ENCODE measurements at regions not wholly inside any gene's neighbourhood (a gene's known extent, or its start where the extent isn't known, plus 50 kb on each side); places are given as distances from the start of the nearest gene placed in this dataset.
"Not testable (repeated sequence)": the region's sequence is repeated elsewhere in the genome, so short reads cannot be mapped to it uniquely, and the experiment has no call there.

DNA sequence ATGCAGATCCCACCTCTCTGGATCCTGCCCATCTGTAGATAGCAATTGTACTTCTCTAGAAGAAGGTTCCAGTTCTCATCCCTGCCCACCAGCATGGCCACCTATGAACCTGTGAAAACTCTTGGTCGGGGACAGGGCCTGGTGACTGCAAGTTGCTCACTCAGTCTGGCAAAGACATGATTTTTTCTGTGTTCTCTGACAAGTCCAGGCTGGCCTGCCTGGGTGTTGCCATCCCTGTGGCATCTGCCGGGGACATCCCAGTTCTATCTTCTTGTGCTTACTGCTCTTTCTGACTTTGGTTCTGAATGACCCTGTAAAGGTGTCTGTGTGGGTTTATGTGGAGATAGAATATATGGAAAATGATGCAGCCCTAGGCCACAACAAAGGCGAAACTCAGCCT lies 545.8 kb downstream of the INSC start:
- DNase-seq (ENCODE audit: low spot score): no peak

GRCh38 chr11:15662285-15662684 lies 547.6 kb downstream of the INSC start:
- no peak for DNase-seq (ENCODE audit: low spot score)

- no peak for DNase-seq (ENCODE audit: low spot score)
These were observed 549.1 kb downstream of the INSC start for GRCh38 chr11:15663777-15664218.

DNA sequence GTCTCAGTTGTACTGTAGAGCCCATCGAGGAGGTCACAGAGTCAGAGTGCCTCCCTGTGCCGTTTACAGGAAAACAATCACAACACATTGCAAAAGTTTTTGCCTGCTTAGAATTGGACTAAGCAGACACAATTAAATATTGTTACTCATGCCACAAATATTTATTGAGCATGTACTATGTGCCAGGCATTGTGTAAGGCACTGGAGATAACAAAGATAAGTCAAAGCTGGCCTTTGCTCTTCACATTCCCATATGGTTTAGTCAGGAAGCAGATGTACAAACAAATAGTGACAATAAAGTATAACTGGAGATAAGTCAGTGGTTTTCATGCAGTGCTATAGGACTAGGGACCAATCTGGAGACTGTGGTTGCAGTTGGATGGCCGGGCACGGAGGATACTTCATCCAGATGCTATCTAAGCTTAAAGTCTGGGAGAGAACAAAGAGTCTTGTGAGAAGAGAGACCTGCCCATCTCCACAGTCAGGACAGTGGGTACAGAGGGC lies 550.7 kb downstream of the INSC start:
- DNase-seq (ENCODE audit: low spot score): peak; percentile 31

GRCh38 chr11:15667127-15667725 lies 552.5 kb downstream of the INSC start:
- DNase-seq (ENCODE audit: low spot score): no peak

DNA sequence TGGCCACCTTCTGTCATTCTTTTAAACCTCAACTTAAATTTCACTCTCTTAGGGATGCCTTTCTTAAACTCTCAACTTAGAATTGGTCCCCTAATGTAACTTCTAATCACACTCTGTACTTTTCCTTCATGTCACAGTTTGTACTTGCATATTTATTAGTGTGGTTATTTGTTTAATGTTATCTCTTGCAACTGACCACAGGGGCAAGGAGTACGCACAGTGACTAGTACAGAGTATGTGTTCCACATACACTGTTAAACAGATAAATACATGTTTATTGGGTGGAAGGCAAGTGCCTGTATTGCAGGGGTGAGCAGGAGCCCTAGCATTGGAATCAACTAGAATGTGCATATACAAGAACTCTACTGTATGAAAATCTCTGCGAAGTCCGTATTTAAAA lies 554.0 kb downstream of the INSC start:
- DNase-seq (ENCODE audit: low spot score): no peak

- DNase-seq (ENCODE audit: low spot score): no peak
These were observed 555.9 kb downstream of the INSC start for GRCh38 chr11:15670520-15671070.

DNA sequence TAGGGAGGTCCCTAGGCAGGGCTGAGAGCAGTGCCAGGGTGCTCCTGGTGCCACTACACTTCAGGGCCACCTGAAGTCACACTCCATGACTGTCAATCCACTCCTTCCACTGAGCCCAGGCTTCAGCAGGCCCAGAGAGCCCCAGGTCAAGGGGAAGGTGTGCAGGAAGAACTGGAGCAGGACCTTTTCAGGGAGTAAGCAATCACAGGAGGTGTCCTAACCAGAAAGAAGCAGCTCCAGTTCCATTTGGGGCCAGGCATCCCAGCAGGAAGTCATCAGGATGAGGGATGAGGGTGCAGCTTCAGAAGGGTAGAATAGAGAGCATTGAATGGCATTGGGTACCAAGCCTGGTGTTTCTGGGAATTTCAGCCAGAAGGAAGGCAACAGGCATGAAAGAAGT lies 556.5 kb downstream of the INSC start:
- DNase-seq (ENCODE audit: low spot score): no peak

DNA sequence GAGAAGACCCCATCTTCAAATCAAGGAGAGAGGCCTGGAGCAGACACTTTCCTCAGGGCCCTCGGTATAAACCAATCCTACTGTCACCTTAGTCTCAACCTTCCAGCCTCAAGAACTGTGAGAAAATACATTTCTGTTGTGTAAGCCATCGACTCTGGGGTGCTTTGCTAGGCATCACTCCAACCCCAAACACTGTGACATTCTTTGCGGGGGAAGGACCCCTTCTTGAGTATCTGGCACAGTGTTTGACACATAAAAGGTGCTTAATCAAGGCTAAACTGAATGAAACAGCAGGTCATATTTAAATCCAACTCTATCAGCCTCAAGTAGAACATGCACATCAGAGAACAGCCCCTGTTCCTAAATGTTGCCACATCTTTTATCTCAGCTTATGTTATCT lies 558.1 kb downstream of the INSC start:
- no peak for DNase-seq (ENCODE audit: low spot score)

DNA sequence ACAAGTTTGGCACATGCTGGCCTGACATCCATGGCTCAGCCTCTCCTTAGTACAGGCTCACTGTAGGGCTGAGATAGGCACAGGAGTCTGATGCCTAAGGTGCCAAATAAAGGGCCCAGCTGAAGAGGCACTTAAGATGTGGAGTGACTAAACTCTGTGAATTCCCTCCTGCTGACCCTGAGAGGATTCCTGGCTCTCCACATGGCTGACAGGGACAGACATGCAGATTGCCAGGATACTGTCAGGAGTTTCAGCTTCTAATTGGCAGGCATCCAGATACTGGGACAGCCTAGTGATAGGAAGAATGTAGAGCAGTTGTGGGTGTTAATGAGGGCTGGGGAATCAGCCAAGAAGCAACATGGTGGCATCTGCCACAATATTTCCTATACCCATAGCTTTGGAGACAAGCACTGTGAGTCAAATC lies 558.7 kb downstream of the INSC start:
- DNase-seq (ENCODE audit: low spot score): no peak

DNA sequence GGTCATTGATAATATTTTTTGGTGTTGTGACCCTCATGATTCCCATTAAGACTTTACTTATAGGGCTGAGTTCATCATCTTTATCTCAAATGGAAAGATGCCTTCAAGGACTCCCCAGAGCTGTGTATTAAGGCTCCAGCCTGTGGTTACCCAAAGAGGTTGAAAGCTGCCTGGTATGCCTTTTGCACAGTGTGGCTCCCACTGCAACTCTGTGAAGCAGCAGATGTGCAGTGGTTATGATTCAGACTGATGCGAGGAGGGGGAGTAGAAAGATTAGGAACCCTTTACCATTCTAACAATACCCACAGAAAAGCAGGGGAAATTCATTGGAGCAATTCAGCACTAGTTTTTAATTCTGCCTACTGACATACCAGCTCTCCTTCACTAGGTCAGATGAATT lies 560.0 kb downstream of the INSC start:
- DNase-seq (ENCODE audit: low spot score): no peak

DNA sequence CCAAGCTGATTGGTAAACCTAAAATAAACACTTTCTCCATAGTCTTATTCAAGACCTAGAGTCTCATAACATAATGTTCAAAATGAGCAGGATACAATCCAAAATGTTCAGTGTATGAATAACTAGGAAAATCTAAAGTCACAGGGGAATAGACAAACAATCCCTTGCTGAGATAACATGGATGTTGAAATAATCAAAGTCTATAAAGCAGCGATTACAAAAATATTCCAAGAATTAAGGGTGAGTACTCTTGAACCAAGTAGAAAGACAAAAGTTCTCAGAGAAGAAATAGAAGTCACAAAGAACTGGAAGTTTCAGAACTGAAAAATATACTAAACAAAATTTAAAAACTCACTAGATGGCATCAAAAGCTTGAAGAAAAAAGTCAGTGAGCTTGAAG lies 561.0 kb downstream of the INSC start:
- no peak for DNase-seq (ENCODE audit: low spot score)

GRCh38 chr11:15677181-15677580 lies 562.5 kb downstream of the INSC start:
- DNase-seq (ENCODE audit: low spot score): no peak

DNA sequence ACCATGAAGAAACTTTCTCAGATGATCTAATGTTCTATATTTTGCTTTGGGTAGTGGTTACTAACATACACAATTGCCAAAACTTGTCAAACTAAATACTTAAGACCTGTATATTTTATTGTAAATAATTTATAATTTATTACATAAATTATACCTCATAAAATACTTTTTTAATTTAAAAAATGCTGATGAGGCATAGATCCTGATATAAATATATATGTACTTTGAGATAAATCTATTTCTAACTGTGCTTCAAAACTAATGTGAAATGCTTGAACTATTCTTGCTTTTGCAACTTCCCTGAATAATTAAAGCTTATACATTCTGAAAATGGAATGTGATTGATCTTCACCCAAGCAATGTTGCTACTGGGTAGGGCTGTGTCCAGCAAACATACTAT lies 568.8 kb downstream of the INSC start:
- DNase-seq (ENCODE audit: low spot score): no peak

DNA sequence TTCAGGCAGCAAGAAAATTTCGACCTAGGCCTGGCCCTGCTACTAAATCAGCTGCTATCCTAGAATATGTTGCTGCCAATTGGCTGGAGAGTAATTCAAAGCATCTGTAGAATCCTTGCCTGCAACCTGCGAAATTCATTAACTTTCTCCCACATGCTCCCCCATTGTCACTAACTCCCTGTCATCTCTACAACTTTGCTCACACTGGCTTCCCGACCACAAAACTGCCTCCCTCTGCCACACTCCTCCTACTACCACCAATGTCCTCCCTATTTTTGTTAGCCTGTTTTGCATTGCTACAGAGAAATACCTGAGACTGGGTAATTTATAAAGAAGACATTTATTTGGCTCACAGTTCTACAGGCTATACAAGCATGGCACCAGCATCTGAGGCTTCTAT lies 570.6 kb downstream of the INSC start:
- DNase-seq (ENCODE audit: low spot score): no peak

- not testable (repeated sequence) for DNase-seq (ENCODE audit: low spot score)
These were observed 571.5 kb downstream of the INSC start for GRCh38 chr11:15686259-15686658.

DNA sequence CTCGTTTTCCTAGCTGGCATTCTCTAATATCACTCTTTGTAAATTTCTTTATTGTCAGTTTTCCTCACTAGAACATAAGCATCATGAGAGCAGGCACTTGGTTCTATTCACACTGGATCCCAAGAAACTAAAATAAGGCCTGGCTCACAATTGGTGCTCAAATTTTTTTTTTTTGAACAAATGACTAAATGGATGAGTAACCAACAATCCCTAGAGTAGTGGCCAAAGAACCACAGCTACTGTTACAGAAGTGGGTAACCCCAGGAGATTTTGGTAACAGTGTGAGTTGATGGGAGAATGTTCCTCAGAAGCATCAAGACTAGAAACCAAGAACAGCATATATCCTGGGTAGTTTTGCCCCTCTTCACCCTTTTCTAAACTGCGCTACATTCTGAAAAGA lies 572.6 kb downstream of the INSC start:
- DNase-seq (ENCODE audit: low spot score): no peak

GRCh38 chr11:15688351-15688792 lies 573.6 kb downstream of the INSC start:
- peak; percentile 98 for DNase-seq (ENCODE audit: low spot score)

DNA sequence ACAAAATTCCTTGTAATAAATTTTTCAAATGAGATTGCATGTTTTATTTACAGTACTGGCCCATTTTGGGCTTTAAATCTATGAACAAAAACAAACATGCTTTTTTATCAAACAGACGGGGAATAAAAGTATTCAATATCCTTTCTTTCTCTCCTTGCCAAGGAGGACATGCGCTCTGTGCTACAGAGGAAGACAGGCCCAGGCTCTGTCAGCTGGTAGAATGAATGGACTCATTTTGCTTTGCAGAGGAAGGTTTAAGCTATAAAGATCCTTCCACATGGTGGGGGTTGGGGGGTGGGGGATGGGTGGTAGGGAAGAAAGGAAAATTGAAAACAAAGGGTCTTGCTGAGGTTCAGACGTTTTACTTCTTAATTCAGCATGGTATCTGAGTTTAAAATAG lies 575.6 kb downstream of the INSC start:
- peak; percentile 71 for DNase-seq (ENCODE audit: low spot score)

DNA sequence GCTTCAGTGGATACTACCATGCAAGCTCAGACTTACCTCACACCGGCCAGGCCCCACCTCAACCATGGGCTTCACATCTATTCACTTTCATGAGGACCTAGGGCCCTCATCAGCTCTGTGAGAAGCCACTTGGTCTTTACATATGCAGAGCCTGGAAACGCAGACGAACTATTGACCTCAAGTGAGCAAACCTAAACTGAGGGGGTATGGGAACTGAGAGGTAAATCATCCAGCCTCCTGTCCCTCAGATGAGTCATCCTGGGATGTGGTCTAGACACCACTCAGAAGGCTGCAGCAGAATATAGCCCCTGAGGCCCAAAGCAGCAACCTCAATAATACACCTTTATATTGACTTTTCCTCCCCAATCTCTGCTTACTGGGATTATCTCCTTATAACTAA lies 578.0 kb downstream of the INSC start:
- DNase-seq (ENCODE audit: low spot score): peak; percentile 51

DNA sequence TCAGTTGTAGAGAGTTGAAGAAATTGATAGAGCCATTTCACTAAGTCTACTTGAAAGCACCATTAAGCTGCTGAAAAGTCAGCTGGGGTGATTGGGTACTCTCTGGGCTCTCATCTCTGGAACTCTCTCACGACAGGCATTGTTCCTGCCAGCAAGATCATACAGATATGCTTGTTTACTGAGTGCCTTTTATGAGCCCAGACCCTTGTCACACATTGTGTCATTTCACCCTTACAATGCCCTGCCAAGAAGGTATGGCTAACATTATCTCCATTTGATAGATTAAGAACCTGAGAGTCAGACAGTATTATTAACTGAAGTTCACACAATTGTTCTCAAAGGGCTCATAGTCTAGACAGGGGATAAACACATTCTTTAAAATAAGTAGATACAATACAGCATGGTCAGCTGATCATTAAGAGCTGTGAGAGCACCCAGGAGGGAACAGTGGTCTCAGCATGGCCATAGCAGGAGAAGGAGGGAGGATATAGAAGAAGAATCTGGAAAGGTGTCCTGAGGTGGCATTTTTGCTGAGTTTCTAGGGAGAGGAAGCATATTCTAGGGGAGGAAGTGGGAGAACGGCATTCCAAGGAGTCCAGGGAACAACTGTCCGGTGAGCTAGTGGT lies 580.5 kb downstream of the INSC start:
- DNase-seq (ENCODE audit: low spot score): no peak

GRCh38 chr11:15696069-15696468 lies 581.3 kb downstream of the INSC start:
- no peak for DNase-seq (ENCODE audit: low spot score)

- no peak for DNase-seq (ENCODE audit: low spot score)
These were observed 582.9 kb downstream of the INSC start for GRCh38 chr11:15697437-15698236.

Data from COLO829 (cell line).